ENCODE measurements at regions not wholly inside any gene's neighbourhood (a gene's known extent, or its start where the extent isn't known, plus 50 kb on each side); places are given as distances from the start of the nearest gene placed in this dataset.

DNA sequence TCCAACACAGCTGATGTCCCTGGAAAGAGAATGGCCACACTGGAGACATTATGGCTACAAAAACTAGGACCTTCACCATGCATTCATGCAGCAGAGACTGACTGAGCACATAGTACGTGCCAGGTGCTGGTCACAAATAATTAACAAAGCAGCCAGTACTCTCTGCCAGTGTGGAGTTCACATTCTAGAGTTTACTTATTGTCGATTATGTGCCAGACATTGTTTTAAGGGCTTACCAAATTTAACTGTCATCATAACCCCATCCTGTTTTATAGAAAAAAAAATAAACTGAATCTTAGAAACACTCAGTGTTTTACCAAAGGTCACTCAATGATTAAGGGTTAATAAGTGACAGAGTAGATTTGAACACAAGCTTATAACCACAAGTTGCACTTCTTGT is 143.3 kb downstream of the RRAGC start:
- no peak for DNase-seq

DNA sequence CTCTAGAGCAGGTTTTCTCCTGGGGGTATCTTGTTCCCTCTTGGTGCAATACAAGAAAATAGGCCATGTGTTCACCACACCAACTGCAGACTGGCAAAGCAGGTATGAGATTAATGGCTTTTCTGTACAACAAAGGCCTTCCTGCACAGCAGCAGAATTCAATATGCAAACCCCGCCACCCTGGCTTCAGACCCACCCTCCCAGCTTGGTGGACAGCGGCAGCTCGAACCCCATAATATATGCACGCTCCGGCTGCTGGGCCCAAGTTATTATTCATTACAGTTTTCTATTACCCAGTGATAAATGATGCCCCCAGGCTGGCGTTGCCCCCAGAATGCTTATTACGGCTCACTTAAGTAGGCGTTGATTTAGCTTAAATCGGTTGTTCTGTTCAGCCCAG is 144.2 kb downstream of the RRAGC start:
- no peak for DNase-seq

DNA sequence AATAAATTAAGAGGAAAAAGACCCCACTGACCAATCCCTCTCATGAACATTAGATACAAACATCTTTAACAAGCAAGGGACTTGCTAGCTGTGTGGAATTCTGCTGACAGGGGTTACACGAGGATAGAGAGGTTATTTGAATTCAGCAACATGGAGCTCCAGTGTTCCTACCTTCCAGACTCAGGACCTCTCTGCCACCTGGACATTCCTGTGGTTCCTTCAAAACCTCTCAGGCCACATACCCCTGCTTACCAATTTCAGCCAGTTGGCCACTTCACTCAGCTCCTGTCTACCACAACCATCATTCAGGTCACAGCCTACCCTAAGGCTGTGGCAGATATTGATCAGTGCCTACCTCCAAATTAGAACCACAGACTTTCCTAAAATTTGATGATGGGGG is 147.5 kb downstream of the RRAGC start:
- DNase-seq: no peak

DNA sequence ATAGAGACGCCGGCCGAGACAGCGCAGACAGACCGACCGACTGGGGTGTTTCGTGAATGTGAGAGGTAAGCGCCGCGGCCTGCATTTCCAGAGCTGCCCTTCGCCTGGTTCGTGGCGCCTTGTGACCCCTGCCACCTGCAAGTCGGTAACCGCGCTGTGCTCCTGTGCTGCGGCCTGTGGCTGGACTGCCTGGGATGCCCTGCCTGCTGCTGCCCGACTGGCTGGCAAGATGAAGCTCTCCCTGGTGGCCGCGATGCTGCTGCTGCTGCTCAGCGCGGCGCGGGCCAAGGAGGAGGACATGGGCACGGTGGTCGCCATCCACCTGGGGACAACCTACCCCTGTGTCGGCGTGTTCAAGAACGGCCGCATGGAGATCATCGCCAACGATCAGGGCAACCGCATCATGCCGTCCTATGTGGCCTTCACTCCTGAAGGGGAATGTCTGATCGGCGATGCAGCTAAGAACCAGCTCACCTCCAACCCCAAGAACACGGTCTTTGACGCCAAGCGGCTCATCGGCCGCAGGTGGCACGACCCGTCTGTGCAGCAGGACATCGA is 150.8 kb downstream of the RRAGC start:
- no peak for DNase-seq

DNA sequence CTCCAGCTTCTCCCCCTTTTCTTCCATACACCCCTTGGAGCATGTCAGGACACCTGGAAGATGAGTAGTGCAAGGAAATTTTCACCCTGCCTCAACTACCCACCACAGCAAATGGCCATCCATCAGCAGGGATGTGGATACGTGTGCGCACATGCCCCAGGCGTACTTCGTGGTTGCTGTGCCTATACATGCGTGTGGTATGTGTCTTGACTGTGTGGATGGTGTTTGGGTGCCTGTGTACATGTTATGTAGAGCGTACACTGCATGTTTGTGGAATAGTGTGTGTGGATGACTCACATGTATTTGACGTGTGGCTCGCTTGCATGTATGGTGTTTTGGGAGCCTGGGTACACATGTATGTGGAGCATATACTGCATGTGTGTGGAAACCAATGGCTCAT is 158.5 kb downstream of the RRAGC start:
- DNase-seq: no peak

DNA sequence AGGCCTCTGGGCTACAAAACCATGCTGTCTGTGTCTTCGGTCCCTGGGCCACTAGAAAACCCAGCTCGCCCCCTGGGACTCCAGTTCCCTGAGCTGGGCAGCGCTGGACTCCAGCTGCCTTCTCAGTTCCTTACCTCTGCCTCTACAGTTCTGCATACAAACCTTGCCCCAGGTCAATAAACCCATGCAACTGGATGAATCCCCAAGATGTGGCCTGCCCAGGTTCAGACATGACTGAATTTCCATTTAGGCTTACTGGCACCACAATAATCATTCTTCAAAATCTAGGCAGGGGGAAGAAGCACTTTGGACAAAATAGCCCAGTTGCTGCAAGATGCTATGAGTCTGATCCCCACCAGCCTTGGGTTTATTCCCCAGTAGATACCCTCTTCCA is 159.5 kb downstream of the RRAGC start:
- DNase-seq: no peak

DNA sequence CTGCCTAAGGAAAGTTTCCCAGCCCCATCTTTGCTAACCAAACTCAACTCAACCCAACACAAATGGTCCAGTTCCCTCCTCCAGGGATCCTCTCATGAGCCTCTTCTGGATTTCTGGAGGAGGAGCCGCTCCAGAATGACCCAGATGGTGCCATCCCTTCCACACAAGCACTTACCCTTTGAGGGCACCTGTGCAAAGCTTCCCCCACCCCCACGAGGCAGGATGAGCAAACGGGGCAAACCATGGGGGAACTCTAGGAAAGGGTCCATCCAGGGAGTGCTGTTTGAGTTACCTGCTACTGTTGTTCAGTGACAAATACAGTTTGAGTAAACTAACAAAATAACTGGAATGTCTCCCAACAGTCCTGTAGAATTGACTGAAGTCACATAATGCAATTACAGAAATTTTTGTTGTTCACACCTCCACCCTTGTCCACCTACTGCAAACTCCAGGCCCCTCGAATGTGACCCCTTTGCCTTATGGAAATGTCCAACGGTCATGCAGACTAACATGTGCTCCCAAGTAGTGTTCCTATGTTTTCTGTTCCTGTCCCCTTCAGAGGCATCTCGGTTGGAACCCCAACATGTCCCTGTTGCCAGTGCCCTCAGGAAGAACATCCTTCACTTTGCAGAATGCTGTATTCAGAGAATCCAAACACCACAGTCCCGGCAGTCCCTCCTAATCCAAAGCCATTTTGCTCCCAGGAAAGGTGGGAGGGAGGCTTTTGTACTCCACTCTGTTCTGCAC is 160.1 kb downstream of the RRAGC start:
- no peak for DNase-seq

DNA sequence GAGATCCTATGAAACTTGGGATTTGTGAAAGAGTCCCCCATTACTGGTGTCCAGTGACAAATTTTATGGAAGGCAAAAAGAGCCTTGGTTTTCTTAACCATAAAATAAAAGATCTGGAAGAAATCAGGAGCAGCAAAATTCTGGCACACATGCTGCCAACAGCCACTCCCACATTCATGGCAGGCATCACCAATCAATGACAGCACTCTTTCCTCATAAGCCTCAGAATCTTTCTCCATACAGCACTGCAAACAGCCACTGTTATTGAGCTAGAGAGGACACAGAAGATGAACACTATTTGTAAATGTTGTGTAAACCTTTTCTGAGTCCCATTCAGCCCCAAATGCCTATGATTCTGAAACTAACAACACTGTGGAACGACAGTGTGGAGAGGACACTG is 162.2 kb downstream of the RRAGC start:
- no peak for DNase-seq

DNA sequence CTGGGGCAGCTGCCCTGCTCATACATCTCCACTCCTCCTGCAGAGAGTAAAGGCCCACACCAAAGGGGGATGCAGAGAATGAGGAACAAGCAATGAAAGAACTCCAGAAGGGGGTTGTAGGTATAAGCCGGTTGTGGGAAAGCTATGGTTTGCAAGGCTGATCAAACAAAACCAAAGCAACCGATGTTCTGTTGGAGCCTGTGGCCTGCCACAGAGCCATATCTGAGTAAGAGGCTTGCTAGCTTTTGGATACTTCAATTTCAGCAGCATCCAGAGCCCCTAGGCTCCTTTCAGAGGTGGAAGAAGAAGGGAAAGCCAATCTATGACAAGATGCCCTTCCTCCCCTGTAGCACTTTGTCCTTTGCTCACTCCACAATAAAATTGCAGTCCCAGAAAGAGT is 163.2 kb downstream of the RRAGC start:
- DNase-seq: no peak

DNA sequence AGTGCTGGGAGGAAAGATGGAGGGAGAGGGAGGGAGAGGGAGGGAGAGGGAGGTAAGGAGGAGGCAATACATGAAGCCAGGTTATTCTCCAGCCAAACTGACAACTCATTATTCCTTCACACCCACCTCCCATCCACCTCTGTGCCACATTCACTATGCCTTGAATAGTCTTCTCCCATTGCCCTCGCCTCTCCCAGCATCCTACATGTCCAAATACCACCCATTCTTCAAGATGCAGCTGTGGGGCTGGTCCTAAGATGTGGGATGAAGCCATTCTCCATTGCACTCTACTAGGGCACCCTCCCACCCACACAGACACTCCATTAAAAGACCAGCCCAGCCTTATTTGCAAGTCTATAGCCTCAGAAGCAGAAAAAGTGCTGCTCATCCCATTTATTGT is 165.8 kb downstream of the RRAGC start:
- no peak for DNase-seq

DNA sequence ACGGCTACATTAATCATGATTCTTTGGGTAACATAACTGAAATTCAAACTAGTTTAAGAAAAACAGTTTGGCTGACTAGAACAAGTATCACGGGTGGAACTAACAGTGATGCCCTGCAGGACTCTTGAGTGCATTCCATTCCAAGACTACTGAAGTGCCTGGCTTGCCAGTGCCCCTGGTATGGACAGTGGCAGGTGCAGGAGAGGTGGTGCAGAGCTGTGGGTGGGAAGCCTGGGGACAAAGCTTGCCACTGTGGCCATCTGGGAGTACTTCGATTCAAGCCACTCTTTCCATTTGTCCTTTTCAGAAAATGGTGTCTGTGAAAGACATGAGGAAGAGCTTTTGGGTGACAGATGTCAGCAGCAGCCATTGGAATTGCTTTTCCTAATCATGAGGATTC is 166.5 kb downstream of the RRAGC start:
- no peak for DNase-seq

DNA sequence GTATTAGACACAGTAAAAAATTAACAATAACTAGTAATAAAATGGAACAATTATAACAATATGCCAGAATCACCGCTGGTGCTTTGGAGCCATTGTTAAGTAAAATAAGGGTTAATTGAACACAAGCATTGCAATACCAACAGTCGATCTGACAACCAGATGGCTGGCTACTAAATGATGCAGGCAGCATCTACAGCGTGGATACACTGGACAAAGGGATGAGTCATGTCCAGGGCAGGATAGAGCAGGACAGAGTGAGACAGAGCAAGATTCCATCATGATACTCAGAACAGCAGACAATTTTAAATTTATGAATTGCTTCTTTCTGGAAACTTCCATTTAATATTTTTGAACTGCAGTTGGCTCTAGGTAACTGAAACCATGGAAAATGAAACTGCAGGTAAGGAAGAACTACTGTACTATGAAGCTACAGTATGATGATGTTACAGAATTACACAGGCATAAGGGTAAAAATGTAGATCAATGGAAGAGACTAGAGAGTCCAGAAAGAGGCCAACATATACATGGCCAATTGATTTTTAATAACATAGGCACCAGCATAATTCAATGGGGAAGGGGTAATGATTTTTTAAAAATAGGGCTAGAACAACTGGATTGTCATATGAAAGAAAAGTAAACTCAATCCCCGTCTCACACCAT is 168.7 kb downstream of the RRAGC start:
- no peak for DNase-seq

DNA sequence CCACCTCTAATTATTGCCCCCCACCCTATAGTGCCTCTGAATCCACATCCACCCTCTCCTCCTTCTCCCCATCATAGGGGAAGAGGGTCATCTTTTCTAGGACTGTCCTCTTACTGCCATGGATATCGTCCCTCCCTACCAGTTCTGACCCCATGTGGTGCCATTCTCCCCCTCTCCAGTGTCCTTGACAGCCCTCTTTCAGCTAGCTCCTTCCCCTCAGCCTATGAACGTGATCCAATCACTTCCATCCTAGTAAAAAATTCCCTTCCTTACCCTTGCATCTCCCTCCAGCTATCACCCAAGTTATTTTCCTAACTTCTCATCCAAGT is 172.7 kb downstream of the RRAGC start:
- DNase-seq: no peak

DNA sequence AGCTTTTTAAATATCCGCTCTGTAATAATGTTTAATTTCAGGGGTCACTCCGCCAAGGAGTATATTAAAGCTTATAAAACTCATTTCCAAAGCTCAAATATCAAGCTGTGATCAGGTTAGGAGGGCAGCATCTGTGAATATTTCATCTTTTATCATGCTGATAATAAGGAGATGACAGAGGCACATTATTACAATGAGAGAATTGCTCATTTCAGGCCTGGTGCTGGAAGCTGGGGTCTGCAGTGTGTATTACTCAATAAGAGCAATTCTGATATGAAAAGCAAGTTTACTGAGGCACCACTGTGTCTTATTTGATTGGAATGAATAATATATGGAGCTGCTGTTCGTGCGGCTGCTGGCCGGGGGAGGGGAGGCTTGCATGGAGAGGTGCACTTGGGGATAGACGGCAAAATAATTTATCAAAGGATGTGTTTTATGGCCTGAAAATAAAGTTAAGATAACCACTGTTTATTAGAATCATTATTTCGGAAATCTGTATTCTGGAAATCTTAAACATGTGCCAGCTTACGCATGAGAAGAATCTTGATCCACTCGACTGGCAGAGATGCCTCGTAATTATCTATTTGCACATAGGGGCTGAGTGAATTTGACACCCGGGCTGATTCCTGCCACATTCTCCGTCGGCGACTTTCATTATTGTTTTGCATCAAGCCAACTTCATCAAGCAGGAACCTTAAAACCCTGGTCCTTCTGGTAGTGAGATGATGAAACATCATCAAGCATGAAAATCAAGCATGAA is 173.2 kb downstream of the RRAGC start:
- DNase-seq: no peak

DNA sequence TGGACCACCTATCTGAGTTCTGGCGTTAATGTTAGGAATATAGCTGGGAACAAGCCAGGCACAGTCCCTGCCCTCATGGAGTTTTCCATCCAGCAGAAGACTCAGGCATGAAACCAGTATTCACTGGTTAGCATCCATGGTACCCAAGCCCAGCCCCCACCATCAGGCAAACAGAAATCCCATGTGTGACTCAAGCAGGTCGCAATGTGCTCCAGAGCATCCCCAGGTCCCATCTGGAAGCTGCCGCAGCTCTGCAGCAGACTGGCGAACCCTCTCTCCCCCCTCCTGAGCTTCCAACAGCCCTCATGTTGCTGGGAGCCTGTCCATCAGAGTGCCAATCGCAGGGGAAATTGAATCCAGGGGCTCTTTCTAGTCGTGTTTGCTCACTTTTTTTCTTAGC is 174.2 kb downstream of the RRAGC start:
- no peak for DNase-seq

DNA sequence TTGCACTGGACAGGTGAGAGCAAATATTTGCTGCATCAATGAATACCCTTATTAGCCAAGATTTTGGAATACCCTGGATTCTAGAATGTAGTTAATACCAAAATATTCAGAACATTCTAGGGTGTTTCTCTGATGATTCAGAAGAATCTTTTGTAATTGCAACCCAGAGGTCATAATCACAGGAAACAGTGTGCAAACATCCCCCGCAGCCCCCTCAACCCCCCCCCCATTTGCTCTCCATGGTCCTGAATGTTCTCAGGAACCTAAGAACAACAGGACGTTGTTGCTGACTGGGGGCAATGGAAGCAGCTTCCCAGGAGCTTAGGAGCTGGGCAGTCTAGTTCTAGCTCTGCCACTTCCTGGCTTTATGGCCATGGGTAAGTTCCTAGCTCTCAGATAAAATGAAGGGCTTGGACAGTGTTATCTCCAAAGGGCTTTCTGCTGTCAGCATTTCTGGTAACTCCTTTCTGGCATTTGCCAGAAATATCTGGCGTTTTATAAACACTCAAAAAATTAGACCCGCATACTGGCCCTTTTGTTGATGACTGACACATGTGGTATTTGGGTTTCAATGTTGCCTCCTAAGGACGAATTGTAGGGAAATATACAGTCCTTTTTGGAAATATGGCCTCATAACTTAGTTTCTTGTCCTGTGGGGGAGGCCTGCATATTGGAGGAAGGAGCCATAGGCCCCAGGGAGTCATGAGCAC is 178.6 kb downstream of the RRAGC start:
- DNase-seq: no peak

DNA sequence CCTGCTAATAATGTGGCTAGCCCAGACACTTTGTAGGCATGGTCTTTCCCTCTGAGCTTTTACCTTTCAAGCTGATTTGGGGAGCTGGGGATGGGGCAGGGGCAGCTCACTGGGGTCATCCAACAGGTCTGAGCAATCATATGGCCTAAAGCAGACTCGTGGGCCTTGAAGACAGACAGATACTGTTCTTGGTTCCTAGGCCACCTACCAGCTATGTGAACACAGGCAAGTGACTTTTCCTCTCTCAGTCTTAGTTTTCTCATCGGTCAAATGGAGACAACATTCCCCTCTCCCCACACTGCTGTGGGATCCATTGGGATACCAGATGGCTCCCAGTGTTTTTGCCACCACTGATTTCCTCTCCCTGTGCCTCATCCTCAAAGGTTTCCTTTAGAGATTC is 181.8 kb downstream of the RRAGC start:
- DNase-seq: no peak

DNA sequence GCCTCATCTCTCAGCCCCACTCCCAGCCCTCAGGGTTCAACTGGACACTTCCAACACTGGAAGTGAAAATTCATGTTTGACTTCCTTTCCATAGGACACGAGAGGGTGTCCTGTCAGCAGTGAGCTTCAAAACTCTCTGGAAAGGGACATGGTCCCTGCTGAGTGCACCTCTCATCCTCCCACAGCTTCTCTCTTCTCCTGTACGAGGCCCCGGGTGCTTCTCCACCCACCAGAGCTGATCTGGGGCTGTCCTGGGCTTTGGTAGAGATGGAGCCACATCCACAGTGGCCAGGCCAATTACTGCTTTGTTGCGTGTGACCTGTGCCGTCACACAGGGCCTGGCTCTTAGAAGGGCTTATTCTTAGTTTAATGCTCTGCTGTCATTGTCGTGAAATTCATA is 182.3 kb downstream of the RRAGC start:
- DNase-seq: no peak

DNA sequence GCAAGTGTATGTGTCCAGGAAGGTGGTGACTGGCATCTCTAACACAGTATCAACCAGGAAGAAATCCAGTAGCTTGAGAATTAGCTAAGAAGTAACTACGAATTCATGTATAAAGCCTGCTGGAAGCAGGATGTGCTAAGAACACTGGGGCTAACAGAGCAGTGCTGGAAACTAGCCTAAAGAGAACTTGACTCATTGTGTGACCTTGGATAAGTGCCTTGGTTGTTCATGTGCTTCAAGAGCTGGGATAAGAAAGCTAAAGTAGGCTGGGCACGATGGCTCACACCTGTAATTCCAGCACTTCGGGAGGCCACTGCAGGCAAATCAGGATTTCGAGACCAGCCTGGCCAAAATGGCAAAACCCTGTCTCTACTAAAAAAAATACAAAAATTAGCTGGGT is 186.9 kb downstream of the RRAGC start:
- DNase-seq: no peak

DNA sequence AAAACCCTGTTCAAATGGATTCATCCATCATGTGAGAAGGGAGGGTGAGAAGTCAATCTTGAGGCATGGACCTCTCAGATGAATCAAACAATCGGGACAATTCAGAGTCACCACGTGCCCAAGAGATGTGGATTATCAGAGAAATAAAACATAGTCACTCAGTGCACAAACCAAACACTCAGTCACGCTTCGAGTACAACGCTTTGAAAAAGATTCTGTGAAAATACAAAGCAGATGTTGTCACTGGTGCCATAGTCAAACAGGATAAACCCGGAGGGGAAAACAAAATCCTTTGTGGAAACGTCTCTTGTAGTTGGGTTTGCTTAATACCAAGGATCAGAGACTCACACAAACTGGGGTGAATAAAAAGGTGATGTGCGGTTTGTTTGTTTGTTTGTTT is 188.4 kb downstream of the RRAGC start:
- no peak for DNase-seq

DNA sequence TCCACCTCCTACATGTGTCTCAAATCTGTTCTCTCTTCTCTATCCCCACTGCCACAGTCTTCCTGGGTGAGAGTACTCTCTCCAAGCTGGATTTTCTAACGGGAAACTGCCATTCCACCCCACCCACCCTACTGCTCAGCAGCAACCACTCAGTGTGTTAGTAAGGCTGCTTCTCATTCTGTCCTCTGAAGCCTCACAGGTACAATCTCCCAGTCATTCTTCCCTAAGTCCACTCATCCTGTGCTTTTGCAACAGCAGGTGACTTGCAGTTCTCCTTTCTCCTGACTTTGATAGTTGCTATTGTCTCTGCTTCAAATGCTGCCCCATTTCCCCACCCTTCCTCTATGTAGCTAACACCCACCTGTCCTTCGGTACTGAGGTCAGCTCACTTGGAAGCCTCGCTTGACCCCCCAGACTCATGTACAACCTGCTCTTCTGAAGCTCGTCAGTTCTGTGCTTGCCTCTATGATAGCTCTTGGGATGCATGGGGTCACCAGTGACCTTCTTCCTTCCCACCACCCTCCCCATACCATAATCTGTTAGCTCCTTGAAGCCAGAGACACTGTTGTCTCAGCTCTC is 188.9 kb downstream of the RRAGC start:
- no peak for DNase-seq

DNA sequence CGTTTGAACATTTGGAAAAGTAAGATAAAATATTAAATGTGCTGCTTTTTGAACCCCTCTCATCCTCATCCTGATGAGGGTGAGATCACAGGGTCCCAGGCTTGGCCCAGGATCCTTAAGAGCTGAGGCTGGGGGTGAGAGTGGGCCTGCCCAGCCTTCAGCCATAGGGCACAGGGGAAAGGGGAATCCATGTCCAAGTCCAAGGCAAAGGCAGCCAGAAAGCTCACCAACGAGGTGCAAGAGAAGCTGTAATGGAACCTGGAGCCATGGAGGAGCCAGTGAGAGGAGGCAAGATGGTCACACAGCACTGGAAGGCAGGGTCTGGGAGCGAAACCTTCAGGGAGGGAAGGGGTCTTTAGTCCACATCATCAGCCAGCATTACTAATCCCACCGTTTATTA is 191.9 kb downstream of the RRAGC start:
- no peak for DNase-seq

DNA sequence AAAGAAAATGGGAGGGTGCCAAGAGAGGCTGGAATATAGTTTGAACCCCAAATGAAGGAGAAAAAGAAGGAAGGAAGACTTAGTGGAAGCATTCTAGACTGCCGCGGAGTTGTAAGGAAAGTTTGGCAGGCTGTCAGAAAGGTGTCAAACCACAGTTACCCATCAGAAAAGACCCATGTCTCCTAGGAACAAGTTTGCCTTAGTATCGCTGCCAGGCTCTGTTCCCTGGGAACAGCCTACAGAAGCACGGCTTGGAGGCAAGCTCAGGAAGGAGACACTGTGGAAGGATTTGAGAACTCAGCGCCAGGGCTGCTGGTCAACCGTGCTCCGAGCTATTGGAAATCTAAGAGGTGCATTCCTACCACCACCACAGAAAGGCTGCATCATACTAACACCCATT is 197.4 kb downstream of the RRAGC start:
- no peak for DNase-seq
